GM21717 (cell line): ENCODE measurements at regions not wholly inside any gene's neighbourhood (a gene's known extent, or its start where the extent isn't known, plus 50 kb on each side); places are given as distances from the start of the nearest gene placed in this dataset.

Source experiments
- ATAC-seq: cut with Tn5 transposase; IDR thresholded peaks from one replicate; pipeline ENCODE4 v1.9.1; 2021; ENCODE audit warnings: mild to moderate bottlenecking, moderate library complexity; ENCODE audit not compliant: unreplicated experiment

DNA sequence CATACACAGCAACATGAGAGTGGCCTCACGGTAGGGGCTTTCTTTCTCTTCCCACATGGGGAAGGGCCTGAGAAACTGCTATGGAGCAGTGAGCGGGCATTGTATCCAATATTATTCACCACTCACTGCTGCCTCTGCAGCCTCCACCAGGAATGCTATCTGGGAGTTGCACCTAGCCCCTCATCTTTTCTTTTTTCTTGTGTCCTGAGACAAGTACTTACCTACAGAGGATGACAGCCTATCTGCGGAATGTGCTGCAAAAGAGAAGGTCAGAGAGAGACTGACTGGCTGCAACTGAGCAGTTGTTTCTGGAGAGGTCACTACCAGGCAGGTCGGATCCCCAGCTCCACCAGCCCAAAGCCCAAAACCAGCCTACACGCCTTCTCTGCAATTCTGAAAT lies 52.1 kb upstream of the HTATIP2 start:
- no peak for ATAC-seq

GRCh38 chr11:20310596-20311394 lies 52.7 kb upstream of the HTATIP2 start:
- ATAC-seq = no peak

- ATAC-seq = no peak
Measured at GRCh38 chr11:20310137-20310536, 53.4 kb upstream of the HTATIP2 start.

- ATAC-seq = no peak
Measured at GRCh38 chr11:20309231-20310025, 54.1 kb upstream of the HTATIP2 start.

- ATAC-seq = no peak
Measured at GRCh38 chr11:20308601-20309000, 54.9 kb upstream of the HTATIP2 start.

GRCh38 chr11:20303391-20303965 lies 60.0 kb upstream of the HTATIP2 start:
- ATAC-seq = no peak

GRCh38 chr11:20293992-20294391 lies 69.5 kb upstream of the HTATIP2 start:
- ATAC-seq = no peak

- ATAC-seq = no peak
Measured at GRCh38 chr11:20293531-20293930, 70.0 kb upstream of the HTATIP2 start.

DNA sequence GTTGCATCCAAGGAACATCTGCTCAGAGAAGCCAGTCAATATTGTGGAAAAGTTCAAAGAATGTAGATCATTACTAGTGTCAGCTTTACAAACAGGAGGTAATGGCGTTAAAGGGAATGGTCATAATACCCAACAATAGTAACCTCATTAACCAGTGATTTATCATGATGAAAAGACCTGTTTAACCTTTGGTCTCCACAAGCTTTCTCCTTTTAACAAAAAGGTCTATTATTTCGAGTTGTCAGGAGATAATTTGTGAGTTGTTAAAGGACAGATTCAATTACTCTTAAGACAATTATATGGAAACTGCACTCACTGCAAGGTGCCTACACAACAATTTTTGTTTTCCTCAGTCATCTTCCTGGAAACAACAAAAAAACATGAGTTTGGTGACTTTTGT lies 73.8 kb upstream of the HTATIP2 start:
- ATAC-seq = no peak

DNA sequence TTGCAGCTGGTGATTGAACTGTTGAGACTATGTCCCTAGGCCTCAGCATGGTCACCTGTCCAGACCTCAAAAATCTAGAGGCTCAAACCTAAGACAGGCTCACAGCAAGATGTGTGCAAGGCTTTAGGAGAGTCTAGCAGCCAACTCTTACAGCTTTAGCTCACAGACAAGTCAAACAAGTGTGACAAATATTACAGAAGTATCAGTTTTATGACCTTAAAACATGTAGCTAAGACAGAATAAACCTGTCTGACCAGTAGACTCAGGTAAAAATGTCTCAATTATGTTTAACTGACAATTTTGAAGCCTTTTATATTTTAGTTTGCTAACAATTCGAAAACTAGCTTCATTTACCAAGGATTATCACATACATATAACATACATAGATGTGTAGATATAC lies 80.0 kb upstream of the HTATIP2 start:
- no peak for ATAC-seq

DNA sequence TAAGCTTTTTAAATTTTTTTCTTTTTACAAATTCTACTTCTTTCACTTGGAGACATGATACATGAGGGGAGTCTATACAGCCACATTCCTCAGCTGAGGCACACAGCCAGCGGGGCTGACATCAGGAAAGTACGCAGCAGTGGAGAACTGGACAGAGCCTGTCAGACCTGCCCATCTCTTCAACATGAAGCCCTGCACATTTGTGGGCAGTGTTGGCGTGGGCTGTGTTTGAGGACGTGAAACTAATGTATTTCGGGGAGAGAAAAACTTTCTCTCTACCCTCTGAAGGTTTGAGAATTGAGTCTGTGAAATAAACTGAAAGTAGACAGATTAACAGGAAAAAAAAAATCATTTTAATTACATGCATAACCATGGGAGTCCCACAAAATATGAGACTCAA lies 84.8 kb upstream of the HTATIP2 start:
- ATAC-seq = no peak

DNA sequence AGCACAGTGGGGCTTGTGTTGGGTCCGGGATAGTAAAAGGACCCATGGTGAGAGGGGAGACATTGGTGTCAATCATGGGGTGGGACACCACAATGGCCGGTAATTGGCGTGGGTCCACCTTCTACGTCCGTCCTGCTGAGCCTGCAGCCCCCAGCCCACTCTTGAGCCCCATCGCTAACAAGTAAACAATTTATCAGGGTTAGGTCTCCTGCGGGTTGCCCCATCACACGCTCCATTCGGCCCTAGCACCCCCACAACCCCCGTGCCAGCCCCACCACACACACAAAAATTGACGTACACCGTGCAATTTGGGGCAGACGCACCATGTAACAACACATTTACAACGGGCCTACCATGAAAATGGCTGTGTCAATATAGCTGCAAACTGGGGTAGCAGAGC lies 86.5 kb upstream of the HTATIP2 start:
- no peak for ATAC-seq

GRCh38 chr11:20275987-20276965 lies 87.2 kb upstream of the HTATIP2 start:
- no peak for ATAC-seq

GRCh38 chr11:20274031-20274430 lies 89.5 kb upstream of the HTATIP2 start:
- no peak for ATAC-seq

DNA sequence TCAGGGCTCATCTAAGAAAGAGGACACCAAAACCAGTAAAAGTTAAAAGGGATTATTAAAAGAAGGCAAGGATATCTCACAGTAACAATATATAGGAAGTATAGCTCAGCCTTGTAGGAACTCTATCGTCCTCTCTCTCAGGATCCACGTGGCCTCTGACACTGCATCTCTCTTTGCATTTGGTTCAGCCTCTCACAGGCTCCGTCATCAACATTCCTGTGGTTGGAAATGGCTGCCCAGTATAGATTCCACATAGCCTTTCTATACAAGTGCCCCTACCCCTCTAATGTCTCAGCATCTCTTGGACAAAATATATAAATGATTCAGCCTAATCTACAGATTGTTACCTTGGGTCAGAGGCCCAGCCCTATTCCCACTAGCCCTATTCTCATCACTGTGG lies 101.3 kb upstream of the DBX1 start:
- no peak for ATAC-seq

- ATAC-seq = no peak
Measured at GRCh38 chr11:20260307-20260706, 100.0 kb upstream of the DBX1 start.

GRCh38 chr11:20259506-20259905 lies 99.2 kb upstream of the DBX1 start:
- no peak for ATAC-seq

DNA sequence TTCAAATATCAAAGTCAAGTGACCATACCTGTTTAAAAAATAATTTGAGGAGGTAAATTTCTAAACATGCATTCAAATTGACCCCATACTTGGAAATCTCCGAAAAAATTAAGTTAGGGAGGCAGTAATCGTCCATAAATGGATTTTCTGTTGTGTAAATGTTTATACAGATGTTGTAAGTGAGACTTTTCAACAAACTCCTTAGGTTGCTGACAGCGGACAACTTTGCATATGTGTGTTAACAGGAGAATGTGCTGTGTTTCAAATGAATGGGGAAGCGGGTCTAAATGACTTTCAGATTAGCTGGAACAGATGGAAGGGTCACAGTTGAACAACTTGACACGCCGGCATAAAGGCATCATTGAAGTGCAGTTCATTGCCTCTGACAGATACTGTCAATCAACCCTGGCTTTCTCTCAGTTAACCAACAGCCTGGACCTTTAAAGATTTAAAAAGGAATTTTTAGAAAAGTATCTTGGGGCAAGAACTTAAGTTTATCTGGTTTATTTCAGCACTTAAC lies 98.2 kb upstream of the DBX1 start:
- ATAC-seq = no peak

GRCh38 chr11:20256925-20257324 lies 96.7 kb upstream of the DBX1 start:
- ATAC-seq = no peak

DNA sequence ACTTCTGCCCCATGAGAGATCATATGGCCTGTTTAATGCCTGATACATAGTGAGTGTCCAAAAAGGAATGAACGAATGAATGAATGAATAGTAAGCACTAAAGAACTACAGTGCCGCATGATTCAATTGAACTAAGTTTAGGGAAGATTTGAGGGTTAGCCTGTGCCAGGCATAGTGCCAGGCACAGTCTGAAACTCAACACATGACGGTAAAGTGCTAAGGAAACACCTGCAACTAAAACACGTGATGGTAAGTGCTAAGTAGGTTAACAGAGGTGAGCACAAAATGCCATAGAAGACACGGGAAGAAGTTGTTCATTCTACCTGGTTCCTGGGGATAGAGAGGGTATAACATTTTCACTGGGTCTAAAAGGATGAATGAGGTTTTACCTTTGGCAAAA lies 93.5 kb upstream of the DBX1 start:
- ATAC-seq = no peak

- ATAC-seq = no peak
Measured at GRCh38 chr11:20251496-20251895, 91.2 kb upstream of the DBX1 start.
